HUES48 (cell line): ENCODE measurements at regions not wholly inside any gene's neighbourhood (a gene's known extent, or its start where the extent isn't known, plus 50 kb on each side); places are given as distances from the start of the nearest gene placed in this dataset.

Experiments
- H3K27ac ChIP-seq: one replicate; pipeline ENCODE4 v1.7.0; 2013; ENCODE audit warnings: low read depth, low read length, inconsistent platforms
- H3K27me3 ChIP-seq: 2 replicates; pipeline ENCODE4 v1.6.1; 2013; ENCODE audit warnings: mild to moderate bottlenecking, low read length; ENCODE audit not compliant: control insufficient read depth, insufficient read depth
- H3K36me3 ChIP-seq: 2 replicates; pipeline ENCODE4 v1.6.1; 2013; ENCODE audit warnings: low read length; ENCODE audit not compliant: control insufficient read depth, insufficient read depth
- H3K4me1 ChIP-seq: 2 replicates; pipeline ENCODE4 v1.6.1; 2013; ENCODE audit warnings: mild to moderate bottlenecking, low read length; ENCODE audit not compliant: control insufficient read depth, insufficient read depth
- H3K4me3 ChIP-seq: 2 replicates; pipeline ENCODE4 v1.5.1; 2013; ENCODE audit warnings: mild to moderate bottlenecking, low read depth, low read length
- H3K9ac ChIP-seq: 2 replicates; pipeline ENCODE4 v1.6.1; 2013; ENCODE audit warnings: mild to moderate bottlenecking, low read depth, low read length, moderate library complexity
- H3K9me3 ChIP-seq: 2 replicates; pipeline ENCODE4 v1.6.1; 2013; ENCODE audit warnings: low read length; ENCODE audit not compliant: control insufficient read depth, insufficient read depth

DNA sequence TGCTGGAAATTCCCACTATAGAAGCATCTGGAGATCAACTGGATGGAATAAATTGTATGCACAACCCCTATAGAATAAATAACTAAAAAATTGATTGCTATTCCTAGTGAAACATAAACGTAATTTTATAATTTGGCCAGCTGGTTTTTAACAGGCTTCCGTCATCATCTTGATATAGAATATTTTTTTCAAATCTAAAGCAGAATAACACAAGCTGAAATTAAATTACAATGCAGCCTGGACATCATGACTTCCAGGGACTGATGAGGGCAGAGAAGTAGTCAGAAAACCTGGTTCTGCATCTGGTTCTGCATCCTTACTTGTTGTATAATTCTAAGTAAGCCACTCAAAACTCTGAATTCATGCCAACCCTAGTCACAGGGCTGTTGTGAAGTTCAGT, 146.1 kb downstream of the MEX3B start:
- H3K4me1 ChIP-seq = no peaks in the 10 kb centered on the region

DNA sequence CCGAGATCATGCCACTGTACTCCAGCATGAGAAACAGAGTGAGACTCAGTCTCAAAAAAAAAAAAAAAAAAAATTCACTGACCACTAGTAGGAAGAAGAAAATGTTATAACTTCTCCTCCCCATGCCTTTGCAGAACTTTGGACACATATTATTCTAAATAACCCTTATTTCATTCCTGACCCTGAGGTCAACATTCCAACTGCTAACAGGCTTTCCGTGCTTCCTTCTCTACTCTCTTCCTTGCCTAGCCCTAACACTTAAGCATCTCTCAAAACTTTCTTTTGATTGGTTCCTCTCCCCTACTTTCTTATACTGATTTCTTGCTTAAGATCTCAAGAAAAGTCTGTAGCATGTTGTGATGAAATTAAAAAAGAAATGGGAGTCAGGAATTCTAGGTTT, 146.8 kb downstream of the MEX3B start:
- Histone ChIP-seq H3K9ac (no peak overlapping the region), H3K4me1 (no peaks in the 10 kb centered on the region), H3K36me3 (no peaks in the 10 kb centered on the region), H3K27me3 (no peaks in the 10 kb centered on the region), H3K27ac (no peak overlapping the region), H3K4me3 (no peak overlapping the region), H3K9me3 (no peaks in the 10 kb centered on the region)

More for the DNA sequence above, 146.1 kb downstream of the MEX3B start:
- Histone ChIP-seq H3K9ac (no peak overlapping the region), H3K9me3 (no peaks in the 10 kb centered on the region), H3K4me3 (no peak overlapping the region), H3K27ac (no peak overlapping the region), H3K36me3 (no peaks in the 10 kb centered on the region), H3K27me3 (no peaks in the 10 kb centered on the region)

DNA sequence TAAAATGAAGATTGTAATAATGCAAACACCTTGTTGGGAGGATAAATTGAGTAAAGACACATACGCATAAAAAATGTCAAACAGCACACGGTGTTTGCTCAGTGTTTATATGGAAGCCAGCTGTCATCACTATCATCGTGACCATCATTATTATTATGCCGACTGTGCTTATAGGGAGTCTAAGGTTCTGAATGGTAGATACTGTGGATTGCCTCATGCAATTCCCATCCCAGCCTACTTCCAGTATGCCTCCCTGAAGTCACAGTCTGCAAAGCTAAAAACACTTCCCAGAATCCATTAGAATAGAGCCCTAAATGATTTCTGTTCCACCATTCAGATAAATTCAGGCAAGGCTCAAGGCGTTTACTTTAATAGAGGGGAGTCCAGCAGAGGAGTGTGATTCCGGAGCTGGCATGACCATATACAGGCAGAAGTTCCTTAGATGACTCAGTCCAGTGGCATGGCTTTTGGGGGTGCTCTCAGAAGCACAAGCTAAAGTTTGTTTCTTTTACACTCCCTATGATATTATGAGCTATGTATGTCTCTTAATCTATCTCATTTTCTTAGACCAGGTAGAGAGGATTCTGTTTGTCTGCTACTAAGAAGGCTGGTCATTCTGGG, 148.7 kb downstream of the MEX3B start:
- Histone ChIP-seq H3K4me3 (no peak overlapping the region), H3K36me3 (no peaks in the 10 kb centered on the region), H3K9ac (no peak overlapping the region), H3K27ac (no peak overlapping the region), H3K9me3 (no peaks in the 10 kb centered on the region), H3K4me1 (no peaks in the 10 kb centered on the region), H3K27me3 (no peaks in the 10 kb centered on the region)

DNA sequence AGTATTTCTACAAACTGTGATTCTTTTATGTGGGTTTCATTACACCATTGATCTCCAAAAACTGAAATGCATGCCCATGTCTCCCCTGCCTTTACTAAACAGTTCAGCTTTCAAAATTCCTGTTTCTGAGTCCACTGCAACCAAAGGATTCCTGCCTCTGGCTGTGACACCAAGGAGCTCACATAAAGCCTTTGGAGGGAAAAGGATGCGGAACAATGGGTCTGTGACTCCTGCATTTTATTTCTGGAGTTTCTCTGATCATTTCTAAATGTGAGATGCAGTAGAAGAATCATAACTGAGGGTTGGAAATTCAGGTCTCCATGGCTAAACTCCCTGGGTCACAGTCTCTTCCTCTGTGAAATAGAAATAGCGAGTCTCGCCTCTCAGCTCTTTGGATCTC, 149.5 kb downstream of the MEX3B start:
- H3K9ac ChIP-seq = no peak overlapping the region
- no peaks in the 10 kb centered on the region for H3K9me3 ChIP-seq
- no peaks in the 10 kb centered on the region for H3K36me3 ChIP-seq
- no peak overlapping the region for H3K27ac ChIP-seq
- H3K27me3 ChIP-seq = no peaks in the 10 kb centered on the region
- H3K4me3 ChIP-seq = no peak overlapping the region
- H3K4me1 ChIP-seq = no peaks in the 10 kb centered on the region

DNA sequence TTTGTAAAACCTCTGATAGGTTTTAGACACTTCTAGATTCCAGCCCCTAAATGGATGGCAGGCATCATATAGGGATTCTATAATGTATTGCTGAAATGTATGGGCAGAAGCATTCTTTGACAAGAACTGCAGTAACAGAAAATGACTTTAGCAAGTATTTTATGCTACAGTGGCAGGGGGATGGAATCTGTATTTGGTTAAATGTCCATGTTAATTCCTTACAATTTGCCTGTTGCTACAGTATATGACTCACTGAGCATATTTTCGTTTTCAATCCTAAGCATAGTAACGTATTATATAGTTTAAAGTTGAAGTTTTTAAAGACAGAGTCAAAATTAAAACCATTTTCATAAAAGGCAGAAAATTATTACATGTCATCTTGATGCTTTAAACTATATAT, 150.1 kb downstream of the MEX3B start:
- no peak overlapping the region for H3K27ac ChIP-seq
- H3K4me3 ChIP-seq = no peak overlapping the region
- H3K27me3 ChIP-seq = no peaks in the 10 kb centered on the region
- no peak overlapping the region for H3K9ac ChIP-seq
- H3K9me3 ChIP-seq = no peaks in the 10 kb centered on the region
- no peaks in the 10 kb centered on the region for H3K4me1 ChIP-seq
- H3K36me3 ChIP-seq = no peaks in the 10 kb centered on the region

DNA sequence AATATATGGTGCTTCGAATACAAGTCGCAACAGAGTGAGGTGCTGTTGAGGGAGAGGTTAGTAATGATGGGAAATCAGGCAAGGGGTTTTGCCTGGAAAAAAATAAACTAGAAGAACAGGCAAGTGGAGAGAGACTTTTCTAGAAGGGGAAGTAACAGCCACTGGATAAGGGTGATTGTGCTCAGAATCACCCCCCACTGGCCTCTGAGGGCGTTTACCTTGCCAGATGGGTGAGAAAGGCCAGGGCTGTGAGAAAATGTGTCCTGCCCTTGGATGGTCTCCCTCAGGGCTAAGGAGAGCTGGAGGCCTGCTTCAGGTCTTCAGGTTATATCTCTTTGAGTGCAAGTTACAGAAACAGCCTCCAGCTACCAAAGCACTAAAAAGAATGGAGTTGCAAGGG, 151.8 kb downstream of the MEX3B start:
- no peak overlapping the region for H3K27ac ChIP-seq
- no peak overlapping the region for H3K4me3 ChIP-seq
- 0 out of 2 replicates have a peak, but pooled peaks cover 4% of the 10 kb centered on the region for H3K4me1 ChIP-seq
- H3K9ac ChIP-seq = no peak overlapping the region
- H3K36me3 ChIP-seq = no peaks in the 10 kb centered on the region
- no peaks in the 10 kb centered on the region for H3K9me3 ChIP-seq
- H3K27me3 ChIP-seq = no peaks in the 10 kb centered on the region

DNA sequence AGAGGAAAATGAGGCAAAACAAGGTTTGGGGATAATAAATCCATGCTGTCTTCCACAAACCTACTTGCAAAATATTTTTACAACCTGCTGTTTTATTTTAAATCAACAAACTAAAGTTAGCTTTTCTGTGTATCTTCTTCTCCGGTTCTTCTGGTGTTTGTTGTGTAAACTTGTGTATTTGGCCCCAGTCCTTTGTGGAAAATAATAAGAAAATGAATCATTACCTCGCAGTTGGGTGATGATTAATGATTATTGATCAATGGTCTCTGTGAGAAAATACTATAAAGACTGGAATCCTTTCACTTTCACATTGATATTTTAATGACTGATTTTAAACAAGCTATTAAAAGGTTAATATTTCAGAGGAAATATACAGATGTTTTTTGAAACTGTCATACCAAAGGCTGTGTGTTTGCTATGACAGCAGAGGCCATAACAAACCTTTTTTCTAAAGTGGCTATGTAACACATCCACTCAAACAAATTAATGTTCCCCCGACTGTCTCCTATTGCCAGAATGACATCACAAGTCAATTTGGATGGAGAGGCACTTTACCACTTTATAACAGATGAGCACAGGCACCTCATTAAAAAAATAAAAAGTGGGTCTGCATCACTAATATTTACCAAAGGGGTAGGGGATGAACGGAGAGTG, 152.5 kb downstream of the MEX3B start:
- Histone ChIP-seq H3K4me1 (0 out of 2 replicates have a peak, but pooled peaks cover 4% of the 10 kb centered on the region), H3K27ac (no peak overlapping the region), H3K9ac (no peak overlapping the region), H3K9me3 (no peaks in the 10 kb centered on the region), H3K4me3 (no peak overlapping the region), H3K27me3 (no peaks in the 10 kb centered on the region), H3K36me3 (no peaks in the 10 kb centered on the region)

DNA sequence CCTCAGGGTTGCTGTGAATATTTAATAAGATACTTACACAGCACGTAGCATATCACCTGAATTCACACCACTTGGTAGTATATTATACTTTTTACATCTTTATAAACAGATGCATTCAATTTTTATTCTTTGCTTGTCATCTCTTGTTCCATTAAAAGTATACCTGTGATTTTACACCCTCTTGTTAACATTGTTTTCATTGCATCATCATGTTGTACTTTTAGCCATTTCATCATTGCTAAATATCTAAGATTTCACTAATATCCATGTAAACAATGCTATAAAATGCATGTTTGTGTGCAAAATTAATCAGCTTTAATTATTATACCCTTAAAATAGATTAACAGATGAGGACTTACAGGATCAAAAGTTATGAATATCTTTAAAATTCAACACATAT, 155.3 kb downstream of the MEX3B start:
- H3K27ac ChIP-seq = no peak overlapping the region

DNA sequence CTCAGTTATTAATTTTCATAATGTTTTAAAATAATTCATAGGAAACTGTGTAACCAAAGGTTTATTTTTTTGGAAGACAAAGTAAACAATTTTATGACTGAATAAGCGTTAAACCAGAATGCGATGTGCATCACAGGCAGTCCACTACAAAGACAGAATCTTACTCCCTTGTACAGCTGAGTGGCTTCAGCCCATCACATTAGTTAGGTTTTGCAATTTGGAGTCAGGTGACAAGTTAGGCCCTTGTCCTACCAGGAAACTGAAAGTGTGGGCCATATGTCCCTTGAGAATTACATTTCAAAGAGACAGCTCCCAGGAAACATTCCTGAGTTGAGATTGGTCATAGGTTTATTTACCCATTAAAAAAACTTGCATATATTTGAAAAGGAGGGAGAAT, 156.3 kb downstream of the MEX3B start:
- Histone ChIP-seq H3K27ac (no peak overlapping the region), H3K9me3 (no peaks in the 10 kb centered on the region), H3K4me1 (0 out of 2 replicates have a peak, but pooled peaks cover 4% of the 10 kb centered on the region), H3K36me3 (no peaks in the 10 kb centered on the region), H3K9ac (no peak overlapping the region), H3K4me3 (no peak overlapping the region), H3K27me3 (no peaks in the 10 kb centered on the region)

More for the DNA sequence above, 155.3 kb downstream of the MEX3B start:
- no peak overlapping the region for H3K9ac ChIP-seq
- H3K4me3 ChIP-seq = no peak overlapping the region
- no peaks in the 10 kb centered on the region for H3K27me3 ChIP-seq
- 0 out of 2 replicates have a peak, but pooled peaks cover 4% of the 10 kb centered on the region for H3K4me1 ChIP-seq
- H3K9me3 ChIP-seq = no peaks in the 10 kb centered on the region
- H3K36me3 ChIP-seq = no peaks in the 10 kb centered on the region

DNA sequence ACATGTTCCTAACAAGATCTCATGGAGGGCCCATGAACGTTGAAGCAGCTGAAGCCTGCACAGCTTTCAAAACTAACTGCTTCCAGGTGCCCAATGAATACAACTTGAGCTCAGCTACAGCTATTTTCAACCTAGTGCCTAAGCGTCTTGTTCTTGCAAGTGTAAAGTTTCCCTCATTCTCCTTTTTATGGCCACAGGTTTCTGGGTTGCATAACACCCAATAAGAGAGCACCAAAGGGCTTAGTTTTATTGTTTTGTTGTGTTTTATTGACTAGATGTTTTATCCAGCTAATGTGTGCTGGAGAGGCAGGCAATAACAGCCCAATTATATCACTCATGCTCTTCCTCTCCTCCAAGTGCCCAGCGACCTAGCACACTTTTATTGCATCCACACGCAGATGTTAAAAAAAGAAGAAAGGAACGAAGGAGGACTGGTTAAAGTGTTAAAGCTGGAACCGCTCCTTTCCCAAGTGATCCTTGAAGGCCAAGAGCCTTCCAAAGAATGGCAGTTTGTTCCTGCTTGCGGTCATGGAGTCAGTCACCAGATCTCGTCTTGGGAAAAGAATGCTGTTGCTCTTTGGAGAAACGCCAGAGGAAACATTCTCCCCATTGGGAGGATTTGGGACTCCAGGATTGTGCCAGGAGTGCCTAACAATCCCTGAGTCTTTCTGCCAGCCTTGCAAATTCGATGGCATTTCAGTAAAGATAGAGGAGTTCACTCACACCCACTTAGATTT, 156.9 kb downstream of the MEX3B start:
- H3K27ac ChIP-seq = no peak overlapping the region

DNA sequence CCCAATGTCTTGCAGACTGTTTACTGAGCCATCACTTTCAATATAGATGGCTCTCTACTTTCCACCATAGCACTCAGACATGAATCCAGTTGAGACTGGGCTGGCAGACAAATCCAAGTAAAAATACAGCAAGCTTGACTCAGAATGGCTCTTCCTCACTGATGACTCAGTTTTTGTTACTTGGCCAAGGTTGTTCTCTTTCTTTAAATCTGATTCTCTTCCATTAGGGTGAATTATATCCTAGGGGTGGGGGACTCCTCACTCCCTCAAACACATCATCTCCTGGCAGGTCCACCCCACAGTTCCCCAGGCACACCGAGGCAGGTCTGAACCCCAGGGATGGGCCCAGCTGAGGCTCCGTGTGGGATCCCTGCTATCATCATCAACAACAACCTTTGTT, 157.9 kb downstream of the MEX3B start:
- Histone ChIP-seq H3K27me3 (no peaks in the 10 kb centered on the region), H3K4me3 (no peak overlapping the region), H3K4me1 (0 out of 2 replicates have a peak, but pooled peaks cover 4% of the 10 kb centered on the region), H3K9me3 (no peaks in the 10 kb centered on the region), H3K27ac (no peak overlapping the region), H3K36me3 (no peaks in the 10 kb centered on the region), H3K9ac (no peak overlapping the region)

More for the DNA sequence above, 156.9 kb downstream of the MEX3B start:
- H3K4me3 ChIP-seq = no peak overlapping the region
- no peaks in the 10 kb centered on the region for H3K9me3 ChIP-seq
- 0 out of 2 replicates have a peak, but pooled peaks cover 4% of the 10 kb centered on the region for H3K4me1 ChIP-seq
- H3K27me3 ChIP-seq = no peaks in the 10 kb centered on the region
- no peaks in the 10 kb centered on the region for H3K36me3 ChIP-seq
- H3K9ac ChIP-seq = no peak overlapping the region
